Loucy (cell line): ENCODE measurements at regions not wholly inside any gene's neighbourhood (a gene's known extent, or its start where the extent isn't known, plus 50 kb on each side); places are given as distances from the start of the nearest gene placed in this dataset.

ENCODE experiments used
- H2AFZ ChIP-seq: fragments of 200-600 bp; sonication (generic); 2 replicates; pipeline ENCODE4 v1.6.0; 2016; ENCODE audit warnings: antibody characterized with exemption, mild to moderate bottlenecking, low read length, moderate library complexity
- H3F3A ChIP-seq: fragments of 200-600 bp; 2 replicates; pipeline ENCODE4 v1.6.0; 2016; ENCODE audit warnings: antibody characterized with exemption, low read depth, mild to moderate bottlenecking
- H3K27me3 ChIP-seq: fragments of 200-600 bp; sonication (generic); 2 replicates; pipeline ENCODE4 v1.6.1; 2014; ENCODE audit warnings: low read length, mild to moderate bottlenecking; ENCODE audit not compliant: insufficient read depth, poor library complexity, severe bottlenecking
- H3K36me3 ChIP-seq: fragments of 200-600 bp; sonication (generic); 2 replicates; pipeline ENCODE4 v1.6.1; 2016; ENCODE audit warnings: low read length; ENCODE audit not compliant: insufficient read depth
- H3K4me1 ChIP-seq: fragments of 200-600 bp; sonication (generic); 2 replicates; pipeline ENCODE4 v1.5.1; 2014; ENCODE audit warnings: low read length, mild to moderate bottlenecking; ENCODE audit not compliant: insufficient read depth, poor library complexity, severe bottlenecking
- H3K4me2 ChIP-seq: fragments of 200-600 bp; sonication (generic); 2 replicates; pipeline ENCODE4 v1.6.0; 2014; ENCODE audit warnings: antibody characterized with exemption, low read length, low read depth, mild to moderate bottlenecking; ENCODE audit not compliant: poor library complexity, severe bottlenecking
- H3K4me3 ChIP-seq: fragments of 200-600 bp; sonication (generic); 2 replicates; pipeline ENCODE4 v1.5.1; 2014; ENCODE audit warnings: low read length, mild to moderate bottlenecking, mixed read lengths; ENCODE audit not compliant: poor library complexity, severe bottlenecking
- H3K79me2 ChIP-seq: fragments of 200-600 bp; sonication (generic); 2 replicates; pipeline ENCODE4 v1.6.1; 2014; ENCODE audit warnings: low read length; ENCODE audit not compliant: insufficient read depth
- H3K9ac ChIP-seq: fragments of 200-600 bp; sonication (generic); 2 replicates; pipeline ENCODE4 v1.6.0; 2014; ENCODE audit warnings: mild to moderate bottlenecking, low read depth, low read length, moderate library complexity; ENCODE audit not compliant: poor library complexity, severe bottlenecking
- H3K9me2 ChIP-seq: fragments of 200-600 bp; sonication (generic); replicated peaks from 2 replicates; pipeline ENCODE4 v1.6.1; 2016; ENCODE audit warnings: low read depth, low read length, mixed read lengths
- H3K9me3 ChIP-seq: fragments of 200-600 bp; sonication (generic); 2 replicates; pipeline ENCODE4 v1.6.1; 2014; ENCODE audit warnings: mild to moderate bottlenecking, antibody characterized with exemption, low read length, low read depth; ENCODE audit not compliant: insufficient read depth
- H4K20me1 ChIP-seq: fragments of 200-600 bp; sonication (generic); 2 replicates; pipeline ENCODE4 v1.6.0; 2014; ENCODE audit warnings: antibody characterized with exemption, low read length, mild to moderate bottlenecking; ENCODE audit not compliant: insufficient read depth, poor library complexity, severe bottlenecking
- CTCF ChIP-seq: fragments of 200-600 bp; sonication (generic); conservative IDR thresholded peaks from 2 replicates; pipeline ENCODE4 v1.5.1; 2014; ENCODE audit warnings: mild to moderate bottlenecking, antibody characterized with exemption, low read length
- EZH2phosphoT487 ChIP-seq: fragments of 200-600 bp; IDR thresholded peaks from 2 replicates; pipeline ENCODE4 v1.6.1; 2018; ENCODE audit warnings: antibody characterized with exemption, mild to moderate bottlenecking, moderate library complexity, borderline replicate concordance

DNA sequence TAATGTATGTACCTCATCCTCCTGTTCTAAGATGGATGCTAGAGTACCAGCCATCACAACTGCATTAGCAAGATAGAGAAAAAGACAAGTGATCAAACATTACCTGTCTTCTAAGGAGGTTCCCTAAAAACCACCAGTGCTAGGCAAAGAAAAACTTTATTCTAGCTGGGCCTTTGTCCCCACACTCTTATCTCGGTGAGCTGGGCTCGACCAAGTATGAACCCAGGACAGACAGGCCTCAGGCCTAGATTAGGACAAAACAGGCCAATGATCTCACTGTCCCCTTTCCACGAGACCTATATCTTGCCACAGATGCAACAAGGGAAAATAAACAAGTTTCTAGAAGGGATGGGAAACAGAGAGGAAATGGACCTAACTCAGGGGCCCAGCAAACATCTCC lies 127.6 kb upstream of the PKDCC start:
- H3K4me1 ChIP-seq: no peaks in the 10 kb centered on the region
- no peak overlapping the region for H2AFZ ChIP-seq
- no peak overlapping the region for H3K4me3 ChIP-seq
- H3K79me2 ChIP-seq: no peaks in the 10 kb centered on the region
- H3F3A ChIP-seq: no peaks in the 10 kb centered on the region
- no peaks in the 10 kb centered on the region for H3K27me3 ChIP-seq
- H3K36me3 ChIP-seq: no peaks in the 10 kb centered on the region
- no peaks in the 10 kb centered on the region; the same call in 1 of the 2 replicates for H3K9me3 ChIP-seq
- no peak overlapping the region for H3K9ac ChIP-seq
- no peaks in the 10 kb centered on the region for H3K9me2 ChIP-seq
- H3K4me2 ChIP-seq: no peak overlapping the region
- TF ChIP-seq CTCF (no peak), EZH2phosphoT487 (no peak)
- H4K20me1 ChIP-seq: no peaks in the 10 kb centered on the region

- Histone ChIP-seq H3K4me3 (no peak overlapping the region), H3K9ac (no peak overlapping the region), H3K4me1 (no peaks in the 10 kb centered on the region), H3K9me3 (no peaks in the 10 kb centered on the region; the same call in 1 of the 2 replicates), H3K4me2 (no peak overlapping the region), H3F3A (no peaks in the 10 kb centered on the region), H4K20me1 (no peaks in the 10 kb centered on the region), H2AFZ (no peak overlapping the region), H3K36me3 (no peaks in the 10 kb centered on the region), H3K27me3 (no peaks in the 10 kb centered on the region), H3K79me2 (no peaks in the 10 kb centered on the region), H3K9me2 (no peaks in the 10 kb centered on the region)
- TF ChIP-seq EZH2phosphoT487 (no peak), CTCF (no peak)
These were observed 127.0 kb upstream of the PKDCC start for GRCh38 chr2:41920812-41921211.

GRCh38 chr2:41922177-41922576 lies 125.6 kb upstream of the PKDCC start:
- Histone ChIP-seq H3K9ac (no peak overlapping the region), H3K4me2 (no peak overlapping the region), H3K79me2 (no peaks in the 10 kb centered on the region), H3F3A (no peaks in the 10 kb centered on the region), H4K20me1 (no peaks in the 10 kb centered on the region), H3K9me2 (no peaks in the 10 kb centered on the region), H2AFZ (no peak overlapping the region), H3K4me3 (no peak overlapping the region), H3K9me3 (no peaks in the 10 kb centered on the region; the same call in 1 of the 2 replicates), H3K36me3 (no peaks in the 10 kb centered on the region), H3K27me3 (no peaks in the 10 kb centered on the region), H3K4me1 (no peaks in the 10 kb centered on the region)
- TF ChIP-seq EZH2phosphoT487: no peak
- no peak for TF ChIP-seq CTCF
